HepG2 (cell line): ENCODE measurements at regions not wholly inside any gene's neighbourhood (a gene's known extent, or its start where the extent isn't known, plus 50 kb on each side); places are given as distances from the start of the nearest gene placed in this dataset.

Source experiments
- ATAC-seq: fragments of 200-7000 bp; cut with Tn5 transposase; 3 replicates; pipeline ENCODE4 v1.9.1; 2020; ENCODE audit warnings: mild to moderate bottlenecking, moderate library complexity
- BruUV-seq: library from RNA; stranded (reverse); fragments of 400-500 nt; replicated peaks from 2 replicates; lab custom pipeline; 2021; lab: Mats Ljungman, UMichigan
- CTCF ChIA-PET: fragments of 300-600 bp; formaldehyde crosslinking; extraction: SDS; loops from one replicate; lab custom pipeline; 2021; ENCODE audit warnings: low total read pairs, inconsistent platforms, low intra/inter-chr PET ratio; lab: Yijun Ruan, JAX
- POLR2A ChIA-PET: fragments of 350-600 bp; sonication (Branson Sonifier 250); formaldehyde crosslinking; loops from one replicate; lab custom pipeline; 2020; ENCODE audit warnings: antibody characterized with exemption, inconsistent platforms; lab: Yijun Ruan, JAX
- DNase-seq: peaks from one replicate; pipeline ENCODE4 v3.0.0-alpha.2; 2015; ENCODE audit warnings: low spot score
- FAIRE-seq: peaks from 3 replicates; lab custom pipeline; 2011; peaks lifted over from hg19 to GRCh38; lab: Jason Lieb, UNC
- H2AFZ ChIP-seq: one replicate; pipeline ENCODE4 v1.6.1; 2011; ENCODE audit warnings: low read length, inconsistent platforms
- H3K27ac ChIP-seq: fragments of 300-600 bp; 3 replicates; pipeline ENCODE4 v1.8.0; 2011; ENCODE audit warnings: mixed run types, mild to moderate bottlenecking, mixed read lengths, low read length, inconsistent platforms; ENCODE audit not compliant: insufficient read depth; ENCODE audit errors: extremely low read length
- H3K27me3 ChIP-seq, 2 experiments: fragments of 200-600 bp in 1 of 2; 2 replicates in 1 of 2; 3 replicates in 1 of 2; pipeline versions ENCODE4 v1.6.0 to v1.8.0; 2011; ENCODE audit warnings: low read length in 2 of 2, mild to moderate bottlenecking in 2 of 2, moderate library complexity in 2 of 2, inconsistent platforms in 1 of 2; ENCODE audit not compliant: insufficient read depth in 2 of 2, control insufficient read depth in 1 of 2
- H3K36me3 ChIP-seq, 2 experiments: fragments of 200-600 bp in 1 of 2; replicated peaks in 1 of 2; 2 replicates in 1 of 2; 3 replicates in 1 of 2; pipeline versions ENCODE4 v1.5.1 to v1.8.0; 2011; ENCODE audit warnings: low read length in 2 of 2, inconsistent platforms in 1 of 2; ENCODE audit not compliant: insufficient read depth in 2 of 2, control insufficient read depth in 1 of 2
- H3K4me1 ChIP-seq: 2 replicates; pipeline ENCODE4 v1.5.1; 2012; ENCODE audit warnings: low read length, inconsistent platforms; ENCODE audit not compliant: insufficient read depth
- H3K4me2 ChIP-seq: 2 replicates; pipeline ENCODE4 v1.6.0; 2011; ENCODE audit warnings: low read depth, low read length, inconsistent platforms
- H3K4me3 ChIP-seq, 3 experiments: fragments of 200-600 bp in 1 of 3; sonication (generic), shearing (Covaris generic) in 1 of 3; replicated peaks in 1 of 3; 2 replicates each; pipeline ENCODE4 v1.5.1; 2011 to 2016; ENCODE audit warnings: low read length in 3 of 3, inconsistent platforms in 2 of 3, low read depth in 2 of 3, mild to moderate bottlenecking in 2 of 3, control low read depth in 1 of 3, mixed read lengths in 1 of 3; ENCODE audit not compliant: insufficient read depth in 1 of 3
- H3K79me2 ChIP-seq: one replicate; pipeline ENCODE4 v1.6.1; 2011; ENCODE audit warnings: low read length, inconsistent platforms; ENCODE audit not compliant: insufficient read depth
- H3K9ac ChIP-seq: 2 replicates; pipeline ENCODE4 v1.6.0; 2011; ENCODE audit warnings: mild to moderate bottlenecking, low read depth, low read length, inconsistent platforms; ENCODE audit not compliant: insufficient read depth
- H3K9me3 ChIP-seq: 2 replicates; pipeline ENCODE4 v1.5.1; 2012; ENCODE audit warnings: mild to moderate bottlenecking, low read length
- H4K20me1 ChIP-seq: 2 replicates; pipeline ENCODE4 v1.6.0; 2011; ENCODE audit warnings: inconsistent platforms, mild to moderate bottlenecking, low read length, moderate library complexity; ENCODE audit not compliant: insufficient read depth
- CHD2 ChIP-seq: IDR thresholded peaks from 2 replicates; pipeline ENCODE4 v1.6.1; 2011; ENCODE audit warnings: low read depth, low read length, improper control_type of control experiment
- HMGA1 ChIP-seq: sonication (generic); formaldehyde crosslinking; conservative IDR thresholded peaks from 2 replicates; pipeline ENCODE4 v1.4.0; 2020; ENCODE audit warnings: missing genetic modification reagents
- TCF7L2 ChIP-seq: IDR thresholded peaks from 2 replicates; pipeline ENCODE4 v1.6.1; 2011; ENCODE audit warnings: mild to moderate bottlenecking, low read depth, low read length, moderate library complexity
- WIZ ChIP-seq: sonication (generic); formaldehyde crosslinking; IDR thresholded peaks from 2 replicates; pipeline ENCODE4 v1.5.1; 2020; ENCODE audit warnings: mild to moderate bottlenecking, missing genetic modification reagents
- ZFP41 ChIP-seq: sonication (generic); formaldehyde crosslinking; IDR thresholded peaks from 2 replicates; pipeline ENCODE4 v1.4.0; 2020; ENCODE audit warnings: mild to moderate bottlenecking, missing genetic modification reagents, borderline replicate concordance
- ZNF550 ChIP-seq: sonication (generic); formaldehyde crosslinking; IDR thresholded peaks from 2 replicates; pipeline ENCODE4 v1.4.0; 2020; ENCODE audit warnings: mild to moderate bottlenecking, missing genetic modification reagents, borderline replicate concordance
- ZNF841 ChIP-seq: sonication (generic); formaldehyde crosslinking; IDR thresholded peaks from 2 replicates; pipeline ENCODE4 v1.8.1; 2023; ENCODE audit warnings: missing genetic modification reagents, borderline replicate concordance
- WGBS: methylation state at CpG from one replicate; pipeline ENCODE4 v1.1.6; 2017; ENCODE audit warnings: low lambda C conversion rate; 5-methylcytosine and 5-hydroxymethylcytosine counted together
- in situ Hi-C: cut with HindIII; loops from 2 replicates; pipeline ENCODE4 v1.10.0; 2017; ENCODE audit warnings: low pct_unique_long_range_greater_than_20kb; ENCODE audit not compliant: extremely low pct_ligation_motif_present
- intact Hi-C: fragments of 100-400 bp; cut with micrococcal nuclease; formaldehyde crosslinking; loops from one replicate; pipeline ENCODE4 v1.10.0; 2022; ENCODE audit not compliant: unreplicated experiment
- TF ChIP-seq, protein P1 (sequence below): sonication (generic); formaldehyde crosslinking; IDR thresholded peaks from 2 replicates; pipeline ENCODE4 v1.5.0; 2020; ENCODE audit warnings: mild to moderate bottlenecking, missing genetic modification reagents, borderline replicate concordance
- TF ChIP-seq, protein P2 (sequence below): IDR thresholded peaks from 2 replicates; pipeline ENCODE4 v1.6.1; 2018; ENCODE audit warnings: missing genetic modification reagents
- TF ChIP-seq, protein P3 (sequence below): sonication (generic); formaldehyde crosslinking; IDR thresholded peaks from 2 replicates; pipeline ENCODE4 v1.9.0; 2021; ENCODE audit warnings: missing genetic modification reagents, borderline replicate concordance
- TF ChIP-seq, protein P4 (sequence below), 2 experiments: fragments of 450-650 bp in 1 of 2; sonication (generic) in 1 of 2; formaldehyde crosslinking; IDR thresholded peaks; 2 replicates each; pipeline versions ENCODE4 v1.5.0 to v1.8.0; 2020 to 2022; ENCODE audit warnings: mild to moderate bottlenecking in 1 of 2, missing genetic modification reagents in 1 of 2
- TF ChIP-seq, protein P5 (sequence below): sonication (generic); formaldehyde crosslinking; IDR thresholded peaks from 2 replicates; pipeline ENCODE4 v1.4.0; 2020; ENCODE audit warnings: missing genetic modification reagents
- TF ChIP-seq, protein P6 (sequence below): IDR thresholded peaks from 2 replicates; pipeline ENCODE4 v1.6.1; 2016; ENCODE audit warnings: low read depth

DNA sequence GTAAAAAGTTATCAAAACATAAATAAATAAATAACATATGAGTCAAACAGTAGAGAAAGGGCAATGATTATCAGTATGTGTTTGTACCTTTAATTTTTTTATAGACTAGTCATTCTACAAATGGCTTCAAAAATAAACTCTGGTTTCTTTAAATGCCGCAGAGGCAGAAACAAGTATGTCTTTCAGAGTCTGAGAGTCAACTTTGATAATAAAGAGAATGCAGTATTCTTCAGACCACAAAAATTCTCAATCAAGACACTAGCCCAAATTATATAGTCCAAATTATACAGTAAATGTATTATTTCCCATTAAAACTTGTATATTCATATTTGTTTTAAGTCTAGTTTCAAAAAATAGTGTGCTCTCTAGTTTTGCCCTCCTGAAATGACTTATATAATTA is 1142.3 kb downstream of the NXPH1 start:
- Histone ChIP-seq H3K9ac (no peak overlapping the region), H3K36me3 (no peaks in the 10 kb centered on the region), H2AFZ (no peak overlapping the region), H3K27me3 (no peaks in the 10 kb centered on the region), H3K27ac (no peak overlapping the region), H3K79me2 (no peaks in the 10 kb centered on the region), H3K4me2 (no peak overlapping the region), H3K4me3 (no peak overlapping the region), H3K4me1 (no peaks in the 10 kb centered on the region), H4K20me1 (no peaks in the 10 kb centered on the region), H3K9me3 (peaks cover 49% of the 10 kb centered on the region)
- CTCF ChIA-PET: no interaction called here
- FAIRE-seq (no peak), DNase-seq (no peak), ATAC-seq (no peak)
- in situ Hi-C loops (no loop called here), intact Hi-C loops (no loop called here)
- WGBS: 33% methylated on average over 1 of the region's 1 CpG
- BruUV-seq: no TSS peak
- POLR2A ChIA-PET: no interaction called here
- TF ChIP-seq CHD2 (no peak), HMGA1 (CRISPR knock-in tag) (no peak), ZFP41 (no peak), ZNF550 (CRISPR knock-in tag) (no peak), ZNF841 (CRISPR knock-in tag) (no peak), TCF7L2 (no peak), WIZ (CRISPR knock-in tag) (no peak)
- TF ChIP-seq, protein P1, sequence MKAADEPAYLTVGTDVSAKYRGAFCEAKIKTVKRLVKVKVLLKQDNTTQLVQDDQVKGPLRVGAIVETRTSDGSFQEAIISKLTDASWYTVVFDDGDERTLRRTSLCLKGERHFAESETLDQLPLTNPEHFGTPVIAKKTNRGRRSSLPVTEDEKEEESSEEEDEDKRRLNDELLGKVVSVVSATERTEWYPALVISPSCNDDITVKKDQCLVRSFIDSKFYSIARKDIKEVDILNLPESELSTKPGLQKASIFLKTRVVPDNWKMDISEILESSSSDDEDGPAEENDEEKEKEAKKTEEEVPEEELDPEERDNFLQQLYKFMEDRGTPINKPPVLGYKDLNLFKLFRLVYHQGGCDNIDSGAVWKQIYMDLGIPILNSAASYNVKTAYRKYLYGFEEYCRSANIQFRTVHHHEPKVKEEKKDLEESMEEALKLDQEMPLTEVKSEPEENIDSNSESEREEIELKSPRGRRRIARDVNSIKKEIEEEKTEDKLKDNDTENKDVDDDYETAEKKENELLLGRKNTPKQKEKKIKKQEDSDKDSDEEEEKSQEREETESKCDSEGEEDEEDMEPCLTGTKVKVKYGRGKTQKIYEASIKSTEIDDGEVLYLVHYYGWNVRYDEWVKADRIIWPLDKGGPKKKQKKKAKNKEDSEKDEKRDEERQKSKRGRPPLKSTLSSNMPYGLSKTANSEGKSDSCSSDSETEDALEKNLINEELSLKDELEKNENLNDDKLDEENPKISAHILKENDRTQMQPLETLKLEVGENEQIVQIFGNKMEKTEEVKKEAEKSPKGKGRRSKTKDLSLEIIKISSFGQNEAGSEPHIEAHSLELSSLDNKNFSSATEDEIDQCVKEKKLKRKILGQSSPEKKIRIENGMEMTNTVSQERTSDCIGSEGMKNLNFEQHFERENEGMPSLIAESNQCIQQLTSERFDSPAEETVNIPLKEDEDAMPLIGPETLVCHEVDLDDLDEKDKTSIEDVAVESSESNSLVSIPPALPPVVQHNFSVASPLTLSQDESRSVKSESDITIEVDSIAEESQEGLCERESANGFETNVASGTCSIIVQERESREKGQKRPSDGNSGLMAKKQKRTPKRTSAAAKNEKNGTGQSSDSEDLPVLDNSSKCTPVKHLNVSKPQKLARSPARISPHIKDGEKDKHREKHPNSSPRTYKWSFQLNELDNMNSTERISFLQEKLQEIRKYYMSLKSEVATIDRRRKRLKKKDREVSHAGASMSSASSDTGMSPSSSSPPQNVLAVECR: no peak
- TF ChIP-seq, protein P2, sequence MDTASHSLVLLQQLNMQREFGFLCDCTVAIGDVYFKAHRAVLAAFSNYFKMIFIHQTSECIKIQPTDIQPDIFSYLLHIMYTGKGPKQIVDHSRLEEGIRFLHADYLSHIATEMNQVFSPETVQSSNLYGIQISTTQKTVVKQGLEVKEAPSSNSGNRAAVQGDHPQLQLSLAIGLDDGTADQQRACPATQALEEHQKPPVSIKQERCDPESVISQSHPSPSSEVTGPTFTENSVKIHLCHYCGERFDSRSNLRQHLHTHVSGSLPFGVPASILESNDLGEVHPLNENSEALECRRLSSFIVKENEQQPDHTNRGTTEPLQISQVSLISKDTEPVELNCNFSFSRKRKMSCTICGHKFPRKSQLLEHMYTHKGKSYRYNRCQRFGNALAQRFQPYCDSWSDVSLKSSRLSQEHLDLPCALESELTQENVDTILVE: no peak
- TF ChIP-seq, protein P3, sequence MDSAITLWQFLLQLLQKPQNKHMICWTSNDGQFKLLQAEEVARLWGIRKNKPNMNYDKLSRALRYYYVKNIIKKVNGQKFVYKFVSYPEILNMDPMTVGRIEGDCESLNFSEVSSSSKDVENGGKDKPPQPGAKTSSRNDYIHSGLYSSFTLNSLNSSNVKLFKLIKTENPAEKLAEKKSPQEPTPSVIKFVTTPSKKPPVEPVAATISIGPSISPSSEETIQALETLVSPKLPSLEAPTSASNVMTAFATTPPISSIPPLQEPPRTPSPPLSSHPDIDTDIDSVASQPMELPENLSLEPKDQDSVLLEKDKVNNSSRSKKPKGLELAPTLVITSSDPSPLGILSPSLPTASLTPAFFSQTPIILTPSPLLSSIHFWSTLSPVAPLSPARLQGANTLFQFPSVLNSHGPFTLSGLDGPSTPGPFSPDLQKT (CRISPR knock-in tag): no peak
- TF ChIP-seq, protein P4, sequence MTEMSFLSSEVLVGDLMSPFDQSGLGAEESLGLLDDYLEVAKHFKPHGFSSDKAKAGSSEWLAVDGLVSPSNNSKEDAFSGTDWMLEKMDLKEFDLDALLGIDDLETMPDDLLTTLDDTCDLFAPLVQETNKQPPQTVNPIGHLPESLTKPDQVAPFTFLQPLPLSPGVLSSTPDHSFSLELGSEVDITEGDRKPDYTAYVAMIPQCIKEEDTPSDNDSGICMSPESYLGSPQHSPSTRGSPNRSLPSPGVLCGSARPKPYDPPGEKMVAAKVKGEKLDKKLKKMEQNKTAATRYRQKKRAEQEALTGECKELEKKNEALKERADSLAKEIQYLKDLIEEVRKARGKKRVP (CRISPR knock-in tag; IDR thresholded peaks at IDR 0.05): no peak
- TF ChIP-seq, protein P5, sequence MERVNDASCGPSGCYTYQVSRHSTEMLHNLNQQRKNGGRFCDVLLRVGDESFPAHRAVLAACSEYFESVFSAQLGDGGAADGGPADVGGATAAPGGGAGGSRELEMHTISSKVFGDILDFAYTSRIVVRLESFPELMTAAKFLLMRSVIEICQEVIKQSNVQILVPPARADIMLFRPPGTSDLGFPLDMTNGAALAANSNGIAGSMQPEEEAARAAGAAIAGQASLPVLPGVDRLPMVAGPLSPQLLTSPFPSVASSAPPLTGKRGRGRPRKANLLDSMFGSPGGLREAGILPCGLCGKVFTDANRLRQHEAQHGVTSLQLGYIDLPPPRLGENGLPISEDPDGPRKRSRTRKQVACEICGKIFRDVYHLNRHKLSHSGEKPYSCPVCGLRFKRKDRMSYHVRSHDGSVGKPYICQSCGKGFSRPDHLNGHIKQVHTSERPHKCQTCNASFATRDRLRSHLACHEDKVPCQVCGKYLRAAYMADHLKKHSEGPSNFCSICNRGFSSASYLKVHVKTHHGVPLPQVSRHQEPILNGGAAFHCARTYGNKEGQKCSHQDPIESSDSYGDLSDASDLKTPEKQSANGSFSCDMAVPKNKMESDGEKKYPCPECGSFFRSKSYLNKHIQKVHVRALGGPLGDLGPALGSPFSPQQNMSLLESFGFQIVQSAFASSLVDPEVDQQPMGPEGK (CRISPR knock-in tag): no peak
- TF ChIP-seq, protein P6, sequence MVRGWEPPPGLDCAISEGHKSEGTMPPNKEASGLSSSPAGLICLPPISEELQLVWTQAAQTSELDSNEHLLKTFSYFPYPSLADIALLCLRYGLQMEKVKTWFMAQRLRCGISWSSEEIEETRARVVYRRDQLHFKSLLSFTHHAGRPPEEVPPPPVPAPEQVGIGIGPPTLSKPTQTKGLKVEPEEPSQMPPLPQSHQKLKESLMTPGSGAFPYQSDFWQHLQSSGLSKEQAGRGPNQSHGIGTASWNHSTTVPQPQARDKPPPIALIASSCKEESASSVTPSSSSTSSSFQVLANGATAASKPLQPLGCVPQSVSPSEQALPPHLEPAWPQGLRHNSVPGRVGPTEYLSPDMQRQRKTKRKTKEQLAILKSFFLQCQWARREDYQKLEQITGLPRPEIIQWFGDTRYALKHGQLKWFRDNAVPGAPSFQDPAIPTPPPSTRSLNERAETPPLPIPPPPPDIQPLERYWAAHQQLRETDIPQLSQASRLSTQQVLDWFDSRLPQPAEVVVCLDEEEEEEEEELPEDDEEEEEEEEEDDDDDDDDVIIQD (CRISPR knock-in tag): no peak
